Right renal pelvis (tissue), 4 donors: ENCODE measurements at regions not wholly inside any gene's neighbourhood (a gene's known extent, or its start where the extent isn't known, plus 50 kb on each side); places are given as distances from the start of the nearest gene placed in this dataset.
"Not testable (repeated sequence)": the region's sequence is repeated elsewhere in the genome, so short reads cannot be mapped to it uniquely, and the experiment has no call there.

Experiments used
- DNase-seq, 4 donors: peaks; one replicate each; pipeline ENCODE4 v3.0.0-alpha.2; 2013; ENCODE audit warnings: low read depth in 4 of 4, low spot score in 3 of 4, missing footprints in 1 of 4

DNA sequence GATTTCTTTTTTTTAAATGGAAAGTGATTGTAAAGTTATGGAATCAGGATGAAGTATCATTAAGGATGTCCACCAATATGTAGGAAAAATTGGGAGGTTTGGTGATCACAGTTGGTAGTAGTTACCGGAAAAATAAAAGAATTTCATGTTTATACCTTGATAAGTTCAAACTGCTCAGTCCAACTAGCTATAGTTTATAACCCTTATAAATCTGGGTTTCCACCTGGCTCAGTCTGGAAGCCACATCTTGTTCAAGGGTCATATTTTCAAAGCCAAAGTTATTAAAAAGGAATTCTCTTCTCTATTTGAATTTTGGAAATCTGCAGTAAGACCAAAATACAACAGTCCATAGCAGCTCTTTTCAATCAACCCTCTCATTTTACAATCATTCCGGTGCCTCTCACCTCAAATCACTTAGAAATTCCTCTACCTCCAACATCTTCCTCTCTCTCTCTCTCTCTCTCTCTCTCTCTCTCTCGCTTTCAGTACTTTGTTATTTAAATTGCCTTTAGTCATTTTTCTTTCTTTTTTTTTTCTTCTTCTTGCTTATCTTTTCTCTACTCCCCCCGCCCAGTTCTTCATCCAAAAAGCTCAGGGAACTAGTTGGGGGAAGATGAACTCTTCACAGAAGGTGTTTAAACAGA, 186.2 kb upstream of the TBC1D5 start:
- DNase-seq: no peak

GRCh38 chr3:17927036-17927435, 184.6 kb upstream of the TBC1D5 start:
- no peak for DNase-seq

GRCh38 chr3:17915341-17915740, 172.9 kb upstream of the TBC1D5 start:
- no peak for DNase-seq

DNA sequence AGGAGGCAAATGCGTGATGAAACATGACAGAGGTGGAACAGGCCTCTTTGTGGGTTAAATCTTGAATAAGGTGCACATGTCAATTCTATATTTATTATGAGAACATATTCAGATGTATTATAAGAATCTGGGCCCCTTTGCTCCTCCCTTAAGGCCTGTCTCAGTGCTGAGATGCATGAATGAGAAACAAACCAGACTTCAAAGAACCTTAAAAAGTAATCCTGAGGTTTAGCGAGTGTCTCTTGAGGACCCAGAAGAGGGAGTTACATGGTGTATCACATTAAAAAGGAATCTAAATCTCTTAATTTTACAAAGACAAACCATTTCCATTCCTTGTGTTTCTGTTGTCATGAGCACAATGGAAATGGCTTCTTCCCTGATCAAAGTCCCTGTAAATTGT, 170.9 kb upstream of the TBC1D5 start:
- DNase-seq: no peak

GRCh38 chr3:17911986-17912760, 169.7 kb upstream of the TBC1D5 start:
- DNase-seq: no peak

DNA sequence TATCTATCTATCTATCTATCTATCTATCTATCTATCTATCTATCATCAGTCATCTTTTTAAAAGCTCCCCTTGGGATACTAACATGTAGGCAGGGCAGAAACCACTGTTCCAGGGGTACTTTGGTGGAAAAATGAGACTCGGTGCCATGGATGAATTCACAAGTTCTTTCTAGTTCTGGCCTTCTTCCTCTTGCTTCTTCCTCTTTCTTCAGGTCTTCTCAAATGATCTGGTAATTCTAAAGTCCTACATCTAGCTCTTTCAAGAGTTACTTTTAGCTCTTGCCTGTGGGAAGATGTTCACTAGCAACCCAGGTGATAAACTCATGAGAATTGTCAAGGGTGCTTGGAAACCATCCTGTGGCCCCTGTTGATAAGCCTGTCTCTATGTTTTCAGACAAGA, 168.5 kb upstream of the TBC1D5 start:
- DNase-seq: no peak

DNA sequence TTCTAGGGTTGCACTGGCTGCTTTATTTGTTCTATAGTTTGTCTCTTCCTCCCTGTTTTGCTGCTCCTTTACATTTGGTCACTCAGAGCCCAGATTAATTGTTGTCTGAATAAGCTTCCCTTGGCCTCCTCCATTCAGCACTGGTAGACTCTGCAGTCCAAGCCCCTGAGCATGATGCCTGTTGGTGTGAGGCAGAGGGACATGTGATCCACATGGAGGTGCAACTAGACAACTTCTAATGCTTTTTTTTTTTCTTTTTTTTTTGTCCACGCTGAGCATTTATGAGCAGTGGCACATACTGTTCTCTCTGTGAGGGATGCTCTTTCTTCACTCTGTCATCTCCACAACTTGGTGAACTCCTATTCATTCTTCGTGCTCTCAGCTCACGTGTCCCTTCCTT, 167.3 kb upstream of the TBC1D5 start:
- no peak for DNase-seq

DNA sequence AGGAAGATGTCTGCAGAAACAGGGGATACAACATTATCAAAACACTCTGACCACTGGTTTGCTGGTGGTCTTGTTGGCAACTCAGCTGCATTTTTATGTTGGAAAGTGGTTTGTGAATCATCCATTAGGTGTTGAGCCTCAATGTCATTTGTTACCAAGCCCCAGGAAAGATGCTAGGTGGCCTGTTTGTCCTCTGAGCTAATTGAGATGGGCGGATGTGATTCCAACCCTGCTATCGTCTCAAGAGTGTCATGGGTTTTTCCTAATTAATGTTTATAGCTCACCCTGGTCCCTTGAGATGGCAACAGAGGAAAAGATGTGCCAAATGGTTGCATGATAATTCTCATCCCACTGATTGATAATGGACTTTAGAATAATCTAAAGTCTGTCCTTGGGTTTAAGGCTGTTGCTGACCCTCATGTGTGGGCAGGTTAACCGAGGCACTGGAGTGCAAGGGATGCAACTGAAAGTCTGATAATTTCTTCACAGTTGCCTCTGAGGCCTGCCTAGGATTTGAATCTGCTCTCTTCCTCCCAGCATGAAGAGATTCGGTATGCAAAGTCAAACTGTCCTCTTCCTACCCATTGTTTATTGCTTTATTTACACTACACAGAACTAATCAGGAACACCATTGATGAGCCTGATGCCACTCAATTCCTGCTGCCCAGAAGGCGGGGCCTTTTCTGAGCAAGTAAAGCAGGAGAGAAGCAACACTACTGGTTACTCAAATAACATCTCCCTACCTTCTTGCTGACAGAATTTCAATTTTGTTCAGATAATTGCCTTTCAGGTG, 166.2 kb upstream of the TBC1D5 start:
- no peak for DNase-seq

DNA sequence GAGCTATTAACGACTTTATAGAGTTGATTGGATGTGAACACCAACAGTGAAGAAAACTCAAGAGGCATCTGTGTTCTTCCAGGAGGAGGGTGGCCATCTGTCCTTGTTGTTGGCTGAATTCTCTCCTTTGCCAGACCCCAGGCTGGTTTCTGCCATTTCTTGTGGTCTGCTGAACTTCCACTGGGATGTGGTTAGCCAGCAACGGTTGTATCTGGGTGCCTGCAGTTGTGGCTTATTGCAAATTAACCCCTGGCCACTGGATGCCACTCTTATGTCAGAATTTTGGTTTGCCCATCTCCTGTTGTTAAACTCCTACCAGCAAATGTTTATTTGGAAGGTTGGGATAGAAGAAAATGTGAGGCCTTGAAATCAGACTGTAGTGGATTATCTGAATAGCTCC, 163.6 kb upstream of the TBC1D5 start:
- no peak for DNase-seq

GRCh38 chr3:17901893-17902292, 159.5 kb upstream of the TBC1D5 start:
- no peak for DNase-seq

DNA sequence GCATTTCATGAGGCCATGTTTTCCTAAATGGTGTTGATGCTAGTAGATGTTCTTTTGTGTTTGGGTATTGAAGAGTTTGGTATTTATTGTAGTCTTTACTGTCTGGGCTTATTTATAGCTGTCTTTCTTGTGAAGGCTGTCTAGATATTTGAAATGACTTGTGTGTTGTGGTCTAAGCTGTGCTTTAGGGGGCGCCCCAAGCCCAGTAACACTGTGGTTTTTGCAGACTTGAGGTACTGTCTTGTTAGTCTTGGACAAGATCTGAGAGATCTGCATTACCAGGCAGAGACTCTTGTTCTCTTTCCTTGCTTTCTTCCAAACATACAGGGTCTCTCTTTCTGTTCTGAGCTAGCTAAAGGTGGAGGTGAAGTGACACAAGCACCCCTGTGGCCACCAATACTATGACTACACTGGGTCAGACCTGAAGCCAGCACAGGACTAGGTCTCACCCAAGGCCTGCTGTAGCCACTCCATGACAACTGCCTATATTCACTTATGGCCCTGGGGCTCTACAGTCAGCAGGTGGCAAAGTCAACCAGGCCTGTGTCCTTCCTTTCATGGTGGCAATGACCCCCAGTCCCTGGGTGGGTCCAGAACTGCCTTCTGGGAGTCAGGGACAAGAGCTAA, 152.1 kb upstream of the TBC1D5 start:
- peak in 2 of 4 donors; percentile 3 for DNase-seq

DNA sequence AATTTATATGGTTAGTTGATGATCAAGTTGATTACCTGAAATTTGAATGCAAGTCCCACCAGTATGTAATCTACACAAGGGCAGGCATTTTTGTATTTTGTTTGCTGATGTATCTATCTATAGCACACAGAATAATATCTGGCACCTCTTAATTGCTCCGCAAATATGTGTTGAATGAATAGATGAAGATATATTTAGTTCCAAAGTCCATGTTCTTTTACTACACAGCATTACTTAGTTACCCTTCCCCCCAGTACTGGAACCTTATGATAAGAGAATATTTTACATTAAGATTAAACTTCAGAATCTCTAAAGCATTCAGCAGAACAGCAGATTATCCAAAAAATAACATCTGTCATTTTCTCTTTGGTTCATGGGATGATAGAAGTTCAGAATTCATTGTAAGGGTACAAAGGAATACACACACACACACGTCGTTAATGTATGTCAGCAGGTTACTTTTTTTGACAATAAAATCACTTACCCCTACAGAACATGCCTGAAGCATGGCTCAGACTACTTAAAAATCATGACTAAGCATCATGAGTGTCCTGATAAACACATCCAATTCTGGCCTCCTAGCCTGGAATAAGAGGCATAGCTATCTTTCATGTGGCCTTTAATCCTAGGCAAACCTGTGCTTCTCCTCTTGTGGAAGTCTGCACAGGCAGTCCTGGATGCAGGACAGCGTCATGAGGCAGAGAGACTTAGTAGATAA, 148.9 kb upstream of the TBC1D5 start:
- DNase-seq: no peak

- no peak for DNase-seq
These were observed 143.6 kb upstream of the TBC1D5 start for GRCh38 chr3:17885986-17886385.

DNA sequence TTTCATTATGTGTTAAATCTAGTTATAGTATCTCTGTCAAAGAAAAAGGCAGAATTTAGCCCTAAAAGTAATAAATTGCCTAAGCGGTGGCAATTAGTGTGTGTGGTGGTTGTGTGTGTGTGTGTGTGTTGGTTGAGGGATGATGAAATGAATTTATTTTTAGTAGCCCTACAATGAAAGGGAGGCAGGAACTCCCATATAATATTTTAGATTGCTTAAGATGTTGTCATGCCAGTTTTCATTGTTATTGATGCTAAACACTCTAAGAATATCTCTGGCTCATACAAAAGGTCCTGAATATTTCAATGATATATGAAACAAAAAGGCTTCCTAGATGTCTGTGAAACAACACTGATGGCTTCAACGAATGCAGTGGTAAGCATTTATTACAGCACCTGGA, 140.6 kb upstream of the TBC1D5 start:
- no peak for DNase-seq

DNA sequence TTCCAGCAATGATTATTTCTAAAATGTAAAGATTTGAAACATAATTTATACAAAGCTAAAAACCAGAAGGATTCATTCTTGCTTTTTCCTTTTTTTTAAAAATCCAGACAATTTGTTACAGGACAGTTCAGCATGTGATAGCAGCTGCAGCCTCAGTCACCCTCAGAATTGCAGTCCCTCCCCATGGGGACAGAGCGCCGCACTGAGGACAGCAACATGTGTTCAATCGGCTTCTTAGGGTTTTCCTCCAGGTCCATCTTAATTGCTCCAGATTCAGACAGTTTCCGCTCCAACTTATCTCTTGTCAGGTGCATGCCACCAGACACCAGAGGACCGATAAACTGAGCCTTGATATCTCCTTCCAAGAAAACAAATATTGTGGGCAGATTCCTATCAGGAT, 134.9 kb upstream of the TBC1D5 start:
- DNase-seq: no peak

- DNase-seq: no peak
These were observed 132.2 kb upstream of the TBC1D5 start for GRCh38 chr3:17874636-17875035.

DNA sequence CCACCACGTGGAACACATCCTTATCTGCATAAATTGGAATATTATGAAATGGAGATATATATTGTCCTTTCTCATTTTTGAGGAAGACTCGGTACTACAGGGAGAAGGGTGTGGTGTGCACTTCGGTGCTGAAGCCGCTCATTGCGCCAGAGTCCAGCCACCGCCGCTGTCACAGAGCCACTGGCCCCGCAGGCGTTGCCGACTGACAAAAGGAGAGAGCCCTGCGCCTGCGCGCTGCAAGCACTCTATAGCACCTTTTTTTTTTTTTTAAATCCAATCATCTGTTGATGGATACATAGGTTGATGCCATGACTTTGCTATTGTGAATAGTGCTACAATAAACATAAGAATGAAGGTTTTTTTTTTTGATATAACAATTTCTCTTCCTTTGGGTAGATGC, 130.0 kb upstream of the TBC1D5 start:
- no peak for DNase-seq

- no peak for DNase-seq
These were observed 123.2 kb upstream of the TBC1D5 start for GRCh38 chr3:17865631-17866030.

DNA sequence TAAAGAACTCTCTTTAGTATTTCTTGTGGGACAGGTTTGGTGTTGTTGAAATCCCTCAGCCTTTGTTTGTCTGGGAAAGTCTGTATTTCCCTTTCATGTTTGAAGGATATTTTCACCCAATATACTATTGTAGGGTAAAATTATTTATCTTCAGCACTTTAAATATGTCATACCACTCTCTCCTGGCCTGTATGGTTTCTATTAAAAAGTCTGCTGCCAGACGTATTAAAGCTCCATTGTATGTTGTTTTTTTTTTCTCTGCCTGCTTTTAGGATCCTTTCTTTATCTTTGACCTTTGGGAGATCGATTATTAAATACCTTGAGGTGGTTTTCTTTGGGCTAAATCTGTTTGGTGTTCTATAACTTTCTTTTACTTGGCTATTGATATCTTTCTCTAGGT, 119.0 kb upstream of the TBC1D5 start:
- no peak for DNase-seq

GRCh38 chr3:17860840-17861471, 118.5 kb upstream of the TBC1D5 start:
- not testable (repeated sequence) for DNase-seq
